ENCODE measurements at regions not wholly inside any gene's neighbourhood (a gene's known extent, or its start where the extent isn't known, plus 50 kb on each side); places are given as distances from the start of the nearest gene placed in this dataset.

GRCh38 chr5:2579126-2579525 lies 172.4 kb downstream of the IRX2 start:
- no peak for ATAC-seq
- no peak for DNase-seq (ENCODE audit: low spot score)
- intact Hi-C loops (cut with DNase I) = no loop called here

DNA sequence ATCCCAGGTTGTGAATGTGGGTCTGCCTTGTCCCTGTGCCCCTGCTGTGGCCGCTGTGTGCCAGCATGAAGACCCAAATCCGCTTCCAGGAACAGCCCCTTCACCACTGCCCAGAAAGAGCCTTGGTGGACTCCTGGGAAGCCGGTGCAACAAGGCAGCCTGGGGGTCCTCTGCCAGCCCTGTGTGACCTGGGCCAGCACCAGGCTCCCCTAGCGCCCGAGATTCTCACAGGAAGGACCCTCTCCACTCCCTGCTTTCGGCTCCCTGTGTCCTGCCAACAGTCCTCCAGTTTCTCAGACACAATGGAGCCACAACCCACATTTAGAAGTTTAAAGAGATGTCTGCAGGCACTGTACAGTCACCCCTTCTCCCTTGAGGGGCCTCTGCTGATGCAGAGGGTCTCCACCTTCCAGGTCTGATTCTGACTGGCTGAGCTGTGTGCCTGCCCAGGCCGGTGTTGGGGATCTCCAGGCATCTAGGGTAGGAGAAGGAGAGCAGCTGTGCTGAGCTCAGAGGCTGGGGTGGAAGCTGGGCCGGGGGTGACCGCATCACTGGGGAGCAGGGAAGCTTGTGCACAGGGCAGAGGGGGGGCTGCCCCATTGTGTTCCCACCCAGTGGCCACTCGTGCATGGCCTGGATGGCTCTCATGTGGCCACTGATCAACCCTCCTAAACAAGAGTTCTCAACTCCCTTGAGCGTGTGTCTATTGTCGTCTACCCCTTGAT lies 174.0 kb downstream of the IRX2 start:
- ATAC-seq (no peak), DNase-seq (ENCODE audit: low spot score) (no peak)
- intact Hi-C loops (cut with DNase I) = no loop called here

DNA sequence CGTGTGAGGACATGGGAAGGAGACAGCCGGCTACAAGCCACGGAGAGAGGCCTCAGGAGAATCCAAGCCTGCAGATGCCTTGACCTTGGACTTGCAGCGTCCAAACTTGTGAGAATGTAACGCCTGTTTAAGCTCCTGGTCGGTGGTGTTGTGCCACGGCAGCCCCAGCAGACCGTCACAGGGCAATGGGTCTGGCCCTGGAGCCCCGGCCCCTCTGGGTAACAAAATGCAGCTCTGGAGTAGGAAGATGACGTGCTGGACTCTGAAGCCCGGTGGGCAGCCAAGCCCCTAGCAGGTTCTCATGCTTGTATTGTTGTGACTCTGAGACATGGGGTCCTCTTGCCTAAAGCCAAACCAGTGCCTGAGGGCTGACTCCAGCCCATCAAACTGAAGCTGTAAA lies 174.7 kb downstream of the IRX2 start:
- no peak for DNase-seq (ENCODE audit: low spot score)
- intact Hi-C loops (cut with DNase I) = no loop called here
- no peak for ATAC-seq

DNA sequence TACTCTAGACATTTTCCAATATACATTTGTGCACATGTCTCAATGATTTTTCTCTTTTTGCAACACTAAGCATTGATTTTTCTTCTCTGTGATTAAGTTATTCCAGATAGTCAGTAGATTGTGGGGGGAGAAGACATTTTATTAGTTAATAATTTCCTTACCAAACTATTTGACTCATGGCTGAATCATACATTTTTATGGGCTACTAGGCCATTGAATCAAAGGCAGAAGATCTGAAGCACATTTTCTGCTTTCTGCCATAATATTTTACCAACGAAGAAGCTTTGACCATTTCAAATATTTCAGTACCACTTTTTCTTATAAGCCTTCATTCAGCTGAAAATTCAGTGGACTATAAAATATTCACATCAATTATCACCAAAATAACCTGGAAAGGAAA lies 175.6 kb downstream of the IRX2 start:
- ATAC-seq = no peak
- intact Hi-C loops (cut with DNase I) = no loop called here
- no peak for DNase-seq (ENCODE audit: low spot score)

DNA sequence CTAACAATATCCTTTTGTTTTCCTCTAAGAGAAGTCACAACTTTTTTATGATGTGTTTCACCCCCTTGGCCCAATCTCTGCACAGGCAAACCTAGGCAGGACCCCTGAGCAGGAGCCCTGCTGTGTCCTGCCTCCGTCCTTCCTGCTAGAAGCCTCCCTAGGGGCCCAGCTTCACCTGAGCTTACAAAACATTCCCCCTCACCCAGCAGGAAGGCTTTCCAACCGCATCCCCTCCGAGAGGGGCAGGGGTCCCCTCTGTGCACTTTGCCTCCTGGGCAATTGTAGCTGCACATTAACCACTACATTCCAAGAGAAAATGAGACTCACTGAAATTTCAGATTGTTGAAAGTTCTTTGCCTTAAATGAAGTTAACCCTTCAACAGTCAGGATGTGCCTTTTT lies 176.2 kb downstream of the IRX2 start:
- intact Hi-C loops (cut with DNase I) = no loop called here
- DNase-seq (ENCODE audit: low spot score) = no peak
- ATAC-seq = no peak

- ATAC-seq = no peak
- intact Hi-C loops (cut with DNase I) = no loop called here
- no peak for DNase-seq (ENCODE audit: low spot score)
These were observed 177.3 kb downstream of the IRX2 start for GRCh38 chr5:2574155-2574554.

DNA sequence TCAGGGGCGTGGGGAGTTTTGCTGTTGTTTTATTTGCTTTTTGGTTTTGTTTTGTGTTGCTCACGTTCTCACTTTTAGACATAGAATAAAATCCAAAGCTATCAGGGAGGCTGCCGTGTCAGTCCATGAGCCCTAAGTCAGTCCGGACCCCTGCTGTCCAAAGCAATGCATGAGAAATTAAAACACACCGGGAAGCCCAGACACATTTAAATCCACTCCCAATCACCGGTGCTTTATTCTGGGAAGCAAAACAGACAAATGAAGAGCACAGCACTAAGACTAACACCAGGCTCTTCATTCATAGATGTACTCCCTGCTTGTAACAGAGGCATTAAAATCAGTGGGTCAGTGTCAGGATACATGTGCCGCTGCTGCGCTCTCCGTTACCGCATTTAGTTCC lies 180.9 kb downstream of the IRX2 start:
- no peak for ATAC-seq
- intact Hi-C loops (cut with DNase I) = no loop called here
- no peak for DNase-seq (ENCODE audit: low spot score)

DNA sequence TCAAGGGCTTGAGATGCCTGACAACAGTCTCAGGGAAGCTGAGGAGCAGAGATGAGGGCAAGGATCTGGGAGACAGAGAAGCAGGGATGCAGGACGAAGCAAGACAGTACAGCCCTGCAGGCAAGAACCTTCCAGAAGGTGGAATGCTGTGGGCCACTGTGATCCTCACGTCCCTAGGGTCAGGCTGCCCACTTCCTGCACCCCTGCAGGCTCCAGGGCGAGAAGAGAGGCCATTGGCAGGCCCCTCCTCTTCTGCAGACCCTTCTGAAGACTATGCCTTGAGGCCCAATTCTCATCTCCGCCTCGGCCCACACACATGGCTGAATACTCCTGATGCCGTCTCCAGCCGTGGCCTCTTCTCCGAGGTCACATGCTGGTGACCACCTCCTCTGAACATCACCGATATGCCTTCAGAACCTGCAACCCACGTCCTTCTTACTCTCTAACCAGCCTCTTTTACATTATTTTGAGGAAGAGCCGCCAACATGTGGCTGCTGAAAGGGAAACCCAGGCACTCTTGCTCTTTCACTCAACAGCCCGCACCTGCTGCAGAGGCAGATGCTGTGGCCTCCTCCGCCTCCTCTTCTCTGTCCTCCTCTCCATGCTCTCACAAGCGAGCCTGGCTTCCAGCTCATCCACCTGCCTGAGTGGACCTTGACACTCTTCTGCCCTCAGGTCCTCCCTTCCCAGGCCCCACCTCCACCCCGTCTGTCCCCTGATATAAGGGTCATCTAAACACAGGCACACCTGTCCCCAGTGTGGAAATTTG lies 181.5 kb downstream of the IRX2 start:
- ATAC-seq = no peak
- intact Hi-C loops (cut with DNase I) = no loop called here
- no peak for DNase-seq (ENCODE audit: low spot score)

- ATAC-seq = no peak
- intact Hi-C loops (cut with DNase I) = no loop called here
These were observed 182.3 kb downstream of the IRX2 start for GRCh38 chr5:2569176-2569575.

DNA sequence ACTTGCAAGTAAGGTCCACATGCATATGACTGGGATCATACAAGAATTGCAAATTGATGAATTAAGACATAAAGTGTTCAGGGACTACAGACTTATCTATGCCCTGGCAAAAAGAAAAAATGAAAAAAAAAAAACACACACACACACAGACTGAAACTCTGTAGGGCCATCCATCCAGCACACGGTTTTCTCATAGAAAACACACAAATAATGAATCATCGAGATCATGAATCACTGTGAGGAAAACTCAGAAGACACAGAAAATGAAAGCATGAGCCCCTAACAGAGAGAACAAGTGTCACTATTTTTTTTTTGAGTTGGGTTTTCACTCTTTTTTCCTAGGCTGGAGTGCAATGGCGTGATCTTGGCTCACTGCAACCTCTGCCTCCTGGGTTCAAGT lies 185.2 kb downstream of the IRX2 start:
- no peak for ATAC-seq
- DNase-seq (ENCODE audit: low spot score) = no peak
- intact Hi-C loops (cut with DNase I) = no loop called here

More at GRCh38 chr5:2569176-2569575, 182.3 kb downstream of the IRX2 start:
- DNase-seq (ENCODE audit: low spot score) = no peak

- ATAC-seq (no peak), DNase-seq (ENCODE audit: low spot score) (no peak)
- intact Hi-C loops (cut with DNase I) = no loop called here
These were observed 186.3 kb downstream of the IRX2 start for GRCh38 chr5:2565147-2565546.

GRCh38 chr5:2563046-2563445 lies 188.4 kb downstream of the IRX2 start:
- ATAC-seq (no peak), DNase-seq (ENCODE audit: low spot score) (no peak)
- intact Hi-C loops (cut with DNase I) = no loop called here

DNA sequence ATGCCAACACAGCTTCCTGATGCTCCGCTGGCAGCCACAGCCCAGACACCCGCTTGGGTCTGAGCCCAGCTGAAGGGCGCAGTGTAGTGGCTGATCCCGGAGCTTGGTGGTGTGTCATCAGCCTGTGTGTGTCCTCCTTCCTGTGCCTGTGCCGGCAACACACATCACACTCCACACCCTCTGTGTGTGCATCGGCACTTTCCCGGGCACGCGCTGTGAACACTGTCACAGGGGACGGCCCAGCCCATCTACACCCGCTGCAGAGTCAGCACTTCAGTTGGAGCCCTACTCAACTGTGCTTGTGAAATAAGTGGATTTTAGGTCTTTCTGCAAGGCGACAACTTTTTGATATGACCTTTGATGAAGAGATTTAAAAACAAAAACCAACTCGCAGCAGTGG lies 189.4 kb downstream of the IRX2 start:
- ATAC-seq (no peak), DNase-seq (ENCODE audit: low spot score) (no peak)
- intact Hi-C loops (cut with DNase I) = no loop called here

- DNase-seq (ENCODE audit: low spot score) (no peak), ATAC-seq (no peak)
- intact Hi-C loops (cut with DNase I) = no loop called here
These were observed 191.0 kb downstream of the IRX2 start for GRCh38 chr5:2560435-2560834.

- intact Hi-C loops (cut with DNase I) = no loop called here
- DNase-seq (ENCODE audit: low spot score) (no peak), ATAC-seq (no peak)
These were observed 194.0 kb downstream of the IRX2 start for GRCh38 chr5:2557435-2557834.

DNA sequence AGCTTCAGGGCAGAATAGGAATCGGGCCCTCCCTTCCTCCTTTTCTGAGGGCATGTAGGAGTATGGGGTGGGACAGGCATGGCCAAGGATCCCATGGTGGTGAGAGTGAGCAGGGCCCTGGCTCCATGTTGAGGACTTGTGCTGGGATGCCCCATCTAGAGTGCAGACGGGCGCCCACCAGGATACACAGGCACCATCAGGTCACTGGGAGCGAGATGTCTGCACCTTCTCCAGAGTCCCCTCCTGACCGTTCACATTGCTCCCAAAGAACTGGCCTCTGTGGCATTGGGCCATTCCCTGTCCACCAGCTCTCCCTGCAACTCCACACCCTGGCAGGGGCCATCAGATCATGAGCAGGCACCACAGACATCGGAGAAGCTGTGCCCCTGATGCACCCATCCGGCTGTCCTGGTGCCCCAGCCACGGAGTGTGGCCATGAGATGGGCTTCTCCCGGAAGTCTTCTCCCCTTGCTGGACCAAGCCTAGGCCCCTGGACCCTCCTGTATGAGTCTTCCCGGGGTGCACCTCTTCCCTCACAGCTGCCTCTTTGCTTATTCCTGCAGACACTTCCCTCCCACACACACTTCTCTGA lies 195.0 kb downstream of the IRX2 start:
- DNase-seq (ENCODE audit: low spot score) = no peak
- no peak for ATAC-seq
- intact Hi-C loops (cut with DNase I) = no loop called here

- DNase-seq (ENCODE audit: low spot score) (no peak), ATAC-seq (no peak)
- intact Hi-C loops (cut with DNase I) = no loop called here
These were observed 197.9 kb downstream of the IRX2 start for GRCh38 chr5:2553611-2554010.

GRCh38 chr5:2550509-2550908 lies 201.0 kb downstream of the IRX2 start:
- intact Hi-C loops (cut with DNase I) = no loop called here
- ATAC-seq = no peak

GRCh38 chr5:2549900-2550299 lies 201.6 kb downstream of the IRX2 start:
- ATAC-seq = no peak
- intact Hi-C loops (cut with DNase I) = no loop called here
- DNase-seq (ENCODE audit: low spot score) = no peak

More at GRCh38 chr5:2550509-2550908, 201.0 kb downstream of the IRX2 start:
- no peak for DNase-seq (ENCODE audit: low spot score)

- intact Hi-C loops (cut with DNase I) = no loop called here
- DNase-seq (ENCODE audit: low spot score) = no peak
- ATAC-seq = no peak
These were observed 202.1 kb downstream of the IRX2 start for GRCh38 chr5:2549354-2549753.
